ENCODE measurements at regions not wholly inside any gene's neighbourhood (a gene's known extent, or its start where the extent isn't known, plus 50 kb on each side); places are given as distances from the start of the nearest gene placed in this dataset.

DNA sequence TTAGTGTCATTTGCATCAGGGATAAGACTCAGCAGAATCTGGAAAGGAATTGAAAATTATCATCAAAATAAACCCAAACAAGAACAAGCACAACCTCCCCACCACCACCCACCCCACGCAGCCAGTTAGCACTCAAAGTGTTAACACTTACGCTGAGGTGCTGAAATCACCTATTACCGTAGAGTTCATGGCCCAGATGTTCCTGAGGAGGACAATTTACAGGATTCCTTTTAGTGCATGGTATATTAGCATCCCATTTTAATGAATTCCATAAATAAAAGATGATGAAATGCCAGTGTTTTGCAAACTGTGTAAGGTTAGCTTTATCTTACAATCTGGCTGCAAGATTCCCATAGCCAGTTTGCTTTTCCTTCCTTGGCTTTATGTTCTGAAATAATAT is 359.3 kb upstream of the SOX11 start:
- DNase-seq: no peak
- no peak overlapping the region for H3K27ac ChIP-seq
- no peaks in the 10 kb centered on the region for H3K4me1 ChIP-seq
- intact Hi-C loops (cut with DNase I): no loop called here
- H3K27me3 ChIP-seq: no peaks in the 10 kb centered on the region
- no peaks in the 10 kb centered on the region for H3K9me3 ChIP-seq
- 74 to 78% methylated on average over 3 of the region's 3 CpGs for WGBS, 2 donors
- H3K36me3 ChIP-seq: no peaks in the 10 kb centered on the region
- no peak for ATAC-seq
- no peak overlapping the region for H3K4me3 ChIP-seq
- no peak for FAIRE-seq
- TF ChIP-seq, protein P1, sequence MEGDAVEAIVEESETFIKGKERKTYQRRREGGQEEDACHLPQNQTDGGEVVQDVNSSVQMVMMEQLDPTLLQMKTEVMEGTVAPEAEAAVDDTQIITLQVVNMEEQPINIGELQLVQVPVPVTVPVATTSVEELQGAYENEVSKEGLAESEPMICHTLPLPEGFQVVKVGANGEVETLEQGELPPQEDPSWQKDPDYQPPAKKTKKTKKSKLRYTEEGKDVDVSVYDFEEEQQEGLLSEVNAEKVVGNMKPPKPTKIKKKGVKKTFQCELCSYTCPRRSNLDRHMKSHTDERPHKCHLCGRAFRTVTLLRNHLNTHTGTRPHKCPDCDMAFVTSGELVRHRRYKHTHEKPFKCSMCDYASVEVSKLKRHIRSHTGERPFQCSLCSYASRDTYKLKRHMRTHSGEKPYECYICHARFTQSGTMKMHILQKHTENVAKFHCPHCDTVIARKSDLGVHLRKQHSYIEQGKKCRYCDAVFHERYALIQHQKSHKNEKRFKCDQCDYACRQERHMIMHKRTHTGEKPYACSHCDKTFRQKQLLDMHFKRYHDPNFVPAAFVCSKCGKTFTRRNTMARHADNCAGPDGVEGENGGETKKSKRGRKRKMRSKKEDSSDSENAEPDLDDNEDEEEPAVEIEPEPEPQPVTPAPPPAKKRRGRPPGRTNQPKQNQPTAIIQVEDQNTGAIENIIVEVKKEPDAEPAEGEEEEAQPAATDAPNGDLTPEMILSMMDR (IDR thresholded peaks at IDR 0.05): no peak

GRCh38 chr2:5339473-5339872 is 352.7 kb upstream of the SOX11 start:
- Histone ChIP-seq H3K4me1 (no peaks in the 10 kb centered on the region), H3K9me3 (no peaks in the 10 kb centered on the region), H3K4me3 (no peak overlapping the region), H3K36me3 (no peaks in the 10 kb centered on the region), H3K27me3 (no peaks in the 10 kb centered on the region), H3K27ac (no peak overlapping the region)
- intact Hi-C loops (cut with DNase I): no loop called here
- TF ChIP-seq, protein P1 (IDR thresholded peaks at IDR 0.05): no peak
- DNase-seq (no peak), FAIRE-seq (no peak), ATAC-seq (no peak)

DNA sequence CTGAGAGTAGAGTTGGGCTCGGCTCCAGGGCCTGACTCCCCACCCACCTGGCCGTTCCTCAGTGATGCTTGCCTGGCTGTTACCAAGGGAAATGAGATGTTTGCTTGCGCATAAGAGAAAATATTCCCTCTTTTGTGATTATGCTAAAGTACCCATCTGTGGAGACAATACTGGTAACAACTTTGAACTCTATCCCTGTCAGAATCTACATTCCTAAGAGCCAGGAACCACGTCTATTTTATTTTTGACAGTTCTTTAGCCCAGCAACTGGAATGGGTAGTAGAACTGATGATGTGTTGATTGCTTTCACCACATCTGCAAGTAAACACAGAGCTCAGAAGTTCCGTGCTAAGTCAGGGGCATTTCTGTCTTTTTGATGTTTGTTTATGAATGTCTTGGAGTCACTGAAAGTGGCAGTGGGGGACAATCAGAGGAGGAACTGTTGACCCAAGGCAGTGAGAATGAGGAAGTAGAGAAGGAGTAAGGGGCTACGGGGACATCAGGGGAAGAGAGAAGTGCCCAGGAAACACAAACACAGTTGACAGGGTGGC is 348.3 kb upstream of the SOX11 start:
- intact Hi-C loops (cut with DNase I): no loop called here
- no peak overlapping the region for H3K27ac ChIP-seq
- DNase-seq: no peak
- TF ChIP-seq, protein P1 (IDR thresholded peaks at IDR 0.05): no peak
- 42 to 51% methylated on average over 6 of the region's 6 CpGs for WGBS, 2 donors
- H3K36me3 ChIP-seq: no peaks in the 10 kb centered on the region
- H3K4me3 ChIP-seq: no peak overlapping the region
- H3K27me3 ChIP-seq: no peaks in the 10 kb centered on the region
- no peak for FAIRE-seq
- no peaks in the 10 kb centered on the region for H3K4me1 ChIP-seq
- no peak for ATAC-seq
- no peaks in the 10 kb centered on the region for H3K9me3 ChIP-seq

- no peak for ATAC-seq
- Histone ChIP-seq H3K36me3 (no peaks in the 10 kb centered on the region), H3K4me1 (no peaks in the 10 kb centered on the region), H3K9me3 (no peaks in the 10 kb centered on the region), H3K27me3 (peaks cover 0 to 4% (median 0%) of the 10 kb centered on the region in 4 donors), H3K27ac (no peak overlapping the region), H3K4me3 (no peak overlapping the region)
- intact Hi-C loops (cut with DNase I): no loop called here
- 53 to 71% methylated on average over 2 of the region's 2 CpGs for WGBS, 2 donors
- FAIRE-seq: no peak
- DNase-seq: no peak
- TF ChIP-seq, protein P1 (IDR thresholded peaks at IDR 0.05): no peak
These were observed 339.9 kb upstream of the SOX11 start for GRCh38 chr2:5352286-5352685.

- no peak for FAIRE-seq
- DNase-seq: no peak
- no peaks in the 10 kb centered on the region for H3K36me3 ChIP-seq
- intact Hi-C loops (cut with DNase I): no loop called here
- WGBS, 2 donors: 17 to 33% methylated on average over 1 of the region's 1 CpG
- no peak overlapping the region for H3K4me3 ChIP-seq
- no peak overlapping the region for H3K27ac ChIP-seq
- TF ChIP-seq, protein P1 (IDR thresholded peaks at IDR 0.05): no peak
- H3K27me3 ChIP-seq: peaks cover 0 to 4% (median 0%) of the 10 kb centered on the region in 4 donors
- H3K4me1 ChIP-seq: no peaks in the 10 kb centered on the region
- ATAC-seq: no peak
- H3K9me3 ChIP-seq: no peaks in the 10 kb centered on the region
These were observed 338.6 kb upstream of the SOX11 start for GRCh38 chr2:5353565-5353964.

All from pancreas (tissue), 10 donors.